ENCODE measurements at regions not wholly inside any gene's neighbourhood (a gene's known extent, or its start where the extent isn't known, plus 50 kb on each side); places are given as distances from the start of the nearest gene placed in this dataset.

DNA sequence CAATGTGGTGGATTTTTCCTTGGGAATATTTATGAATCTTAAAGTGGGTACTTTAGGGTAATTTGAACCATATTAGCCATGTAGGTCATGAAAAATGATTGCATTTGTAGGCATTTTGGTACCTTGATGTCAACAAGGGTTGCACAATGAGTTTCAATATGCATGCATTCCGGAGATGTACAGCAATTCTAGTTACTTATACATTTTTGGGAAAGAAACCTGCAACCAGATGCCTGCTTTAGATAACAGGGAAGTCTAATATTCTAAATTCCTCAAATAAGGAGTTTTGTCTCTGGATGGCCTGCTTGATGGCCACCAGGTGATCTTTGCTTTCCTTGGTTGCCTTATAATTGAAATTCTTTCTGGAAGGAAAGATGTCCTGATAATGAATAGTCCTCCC lies 240.5 kb upstream of the SETMAR start:
- POLR2A ChIA-PET, result no interaction called here
- no TSS peak for BruUV-seq (replicated peaks)
- H3K4me2 ChIP-seq (ENCODE audit: insufficient read depth, low read length), result no peak overlapping the region
- dilution Hi-C loops (cut with MboI; ENCODE audit: extremely low pct_ligation_motif_present, low sequenced_read_pairs), result no loop called here
- peaks cover 6% of the 10 kb centered on the region for H3K9me3 ChIP-seq (replicated peaks; ENCODE audit: control insufficient read depth, insufficient read depth, low read length)
- no peaks in the 10 kb centered on the region for H3K9me1 ChIP-seq (replicated peaks; ENCODE audit: control insufficient read depth, extremely low read depth, insufficient read depth, low read length)
- TF ChIP-seq, protein P1, sequence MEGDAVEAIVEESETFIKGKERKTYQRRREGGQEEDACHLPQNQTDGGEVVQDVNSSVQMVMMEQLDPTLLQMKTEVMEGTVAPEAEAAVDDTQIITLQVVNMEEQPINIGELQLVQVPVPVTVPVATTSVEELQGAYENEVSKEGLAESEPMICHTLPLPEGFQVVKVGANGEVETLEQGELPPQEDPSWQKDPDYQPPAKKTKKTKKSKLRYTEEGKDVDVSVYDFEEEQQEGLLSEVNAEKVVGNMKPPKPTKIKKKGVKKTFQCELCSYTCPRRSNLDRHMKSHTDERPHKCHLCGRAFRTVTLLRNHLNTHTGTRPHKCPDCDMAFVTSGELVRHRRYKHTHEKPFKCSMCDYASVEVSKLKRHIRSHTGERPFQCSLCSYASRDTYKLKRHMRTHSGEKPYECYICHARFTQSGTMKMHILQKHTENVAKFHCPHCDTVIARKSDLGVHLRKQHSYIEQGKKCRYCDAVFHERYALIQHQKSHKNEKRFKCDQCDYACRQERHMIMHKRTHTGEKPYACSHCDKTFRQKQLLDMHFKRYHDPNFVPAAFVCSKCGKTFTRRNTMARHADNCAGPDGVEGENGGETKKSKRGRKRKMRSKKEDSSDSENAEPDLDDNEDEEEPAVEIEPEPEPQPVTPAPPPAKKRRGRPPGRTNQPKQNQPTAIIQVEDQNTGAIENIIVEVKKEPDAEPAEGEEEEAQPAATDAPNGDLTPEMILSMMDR (IDR thresholded peaks at IDR 0.05; ENCODE audit: extremely low read depth in 1 of 2, insufficient read depth in 1 of 2, low read depth in 1 of 2, low read length in 2 of 2), result no peak
- TF ChIP-seq POLR2A (IDR thresholded peaks at IDR 0.05; ENCODE audit: low read depth, low read length) (no peak), FOS (IDR thresholded peaks at IDR 0.05; ENCODE audit: borderline replicate concordance, insufficient read depth, low read length) (no peak), MAX (IDR thresholded peaks at IDR 0.05; ENCODE audit: insufficient read depth, insufficient read length) (no peak), MYC (IDR thresholded peaks at IDR 0.05; ENCODE audit: low read depth, low read length) (no peak), GATA2 (IDR thresholded peaks at IDR 0.05; ENCODE audit: insufficient read depth, insufficient read length, low read depth, low read length) (no peak), JUN (IDR thresholded peaks at IDR 0.05; ENCODE audit: borderline replicate concordance, insufficient read depth, insufficient read length, low read depth) (no peak), POLR2AphosphoS5 (IDR thresholded peaks at IDR 0.05; ENCODE audit: insufficient read depth, low read depth, low read length) (no peak), EZH2 (IDR thresholded peaks at IDR 0.05; ENCODE audit: borderline replicate concordance, low read depth, low read length, severe bottlenecking) (no peak)
- H4K20me1 ChIP-seq (replicated peaks; ENCODE audit: control insufficient read depth, extremely low read depth, insufficient read depth, low read length), result no peaks in the 10 kb centered on the region
- H3K4me3 ChIP-seq (replicated peaks in 1 of 3; ENCODE audit: insufficient read depth in 1 of 3, low read depth in 1 of 3, low read length in 3 of 3), result no peak overlapping the region
- H3K79me2 ChIP-seq (ENCODE audit: control insufficient read depth, insufficient read depth, low read length), result no peaks in the 10 kb centered on the region
- no peak overlapping the region for H3K27ac ChIP-seq (ENCODE audit: insufficient read depth, low read depth, low read length)
- DNase-seq (ENCODE audit: low read depth, low spot score), result no peak
- CTCF ChIA-PET, result no interaction called here
- H3K36me3 ChIP-seq (ENCODE audit: control insufficient read depth in 2 of 2, extremely low read depth in 1 of 2, insufficient read depth in 2 of 2, low read length in 2 of 2), result no peaks in the 10 kb centered on the region
- FAIRE-seq, result no peak
- H2AFZ ChIP-seq (ENCODE audit: low read depth, low read length), result no peak overlapping the region
- H3K27me3 ChIP-seq (ENCODE audit: control insufficient read depth in 2 of 2, insufficient read depth in 2 of 2, low read length in 2 of 2), result no peaks in the 10 kb centered on the region
- no peak overlapping the region for H3K9ac ChIP-seq (replicated peaks; ENCODE audit: extremely low read depth, insufficient read depth, low read length)
- intact Hi-C loops (cut with micrococcal nuclease), result no loop called here
- H3K4me1 ChIP-seq (ENCODE audit: control insufficient read depth, extremely low read depth, insufficient read depth, low read length), result no peaks in the 10 kb centered on the region
